HG03469 (cell line): ENCODE measurements at regions not wholly inside any gene's neighbourhood (a gene's known extent, or its start where the extent isn't known, plus 50 kb on each side); places are given as distances from the start of the nearest gene placed in this dataset.

ENCODE experiments used
- ATAC-seq: cut with Tn5 transposase; IDR thresholded peaks from one replicate; pipeline ENCODE4 v1.9.1; 2021; ENCODE audit warnings: mild to moderate bottlenecking, moderate library complexity, moderate number of reproducible peaks; ENCODE audit not compliant: unreplicated experiment

DNA sequence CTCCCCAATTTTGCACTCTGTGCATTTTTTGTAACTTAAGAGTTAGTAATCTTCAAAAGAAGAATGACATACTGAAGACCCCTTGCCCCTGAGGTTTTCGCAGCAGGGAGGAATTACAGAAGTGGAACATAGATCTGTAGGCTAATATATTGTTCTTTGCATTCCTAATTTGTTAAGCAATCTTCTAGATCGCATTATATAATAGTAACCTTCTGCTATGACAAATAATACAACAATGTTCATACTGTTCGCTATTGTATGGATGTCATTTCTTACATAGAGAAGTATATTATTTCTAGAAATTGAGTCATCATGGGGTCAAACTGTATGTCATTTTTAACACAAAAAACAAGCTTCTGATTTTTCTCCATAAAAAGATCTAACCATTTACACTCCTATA, 95.8 kb upstream of the TGFBR2 start:
- no peak for ATAC-seq

DNA sequence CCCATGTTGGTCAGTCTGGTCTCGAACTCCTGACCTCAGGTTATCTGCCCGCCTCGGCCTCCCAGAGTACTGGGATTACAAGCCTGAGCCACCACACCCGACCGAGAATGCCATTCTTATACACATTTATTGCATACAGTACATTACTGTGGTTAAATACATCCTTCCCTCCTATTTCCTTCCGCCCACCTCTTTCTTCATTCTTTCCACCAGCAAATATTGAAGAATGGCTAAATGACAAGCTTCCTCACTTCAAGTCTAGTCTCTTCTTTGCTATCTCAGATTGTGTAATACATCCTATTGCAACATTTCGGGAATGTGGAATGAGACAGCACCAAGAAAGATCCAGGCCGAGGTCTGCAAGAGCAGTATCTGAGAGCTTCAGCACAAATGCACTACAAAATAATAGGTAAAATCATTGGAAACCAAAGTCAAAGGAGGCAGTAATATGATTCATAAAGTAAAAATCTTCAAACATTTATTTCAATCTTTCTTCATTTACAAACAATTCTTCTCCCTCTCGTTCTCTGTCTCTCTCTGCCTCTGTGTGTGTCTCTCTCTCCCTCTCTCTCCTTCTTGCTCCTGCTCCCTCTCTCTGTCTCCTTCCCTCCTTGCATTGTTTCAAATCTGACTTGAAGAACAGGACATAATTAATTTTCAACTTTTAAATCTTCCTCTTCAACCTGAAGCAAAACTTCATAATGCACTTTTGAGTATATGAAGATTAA, 94.7 kb upstream of the TGFBR2 start:
- ATAC-seq: no peak

DNA sequence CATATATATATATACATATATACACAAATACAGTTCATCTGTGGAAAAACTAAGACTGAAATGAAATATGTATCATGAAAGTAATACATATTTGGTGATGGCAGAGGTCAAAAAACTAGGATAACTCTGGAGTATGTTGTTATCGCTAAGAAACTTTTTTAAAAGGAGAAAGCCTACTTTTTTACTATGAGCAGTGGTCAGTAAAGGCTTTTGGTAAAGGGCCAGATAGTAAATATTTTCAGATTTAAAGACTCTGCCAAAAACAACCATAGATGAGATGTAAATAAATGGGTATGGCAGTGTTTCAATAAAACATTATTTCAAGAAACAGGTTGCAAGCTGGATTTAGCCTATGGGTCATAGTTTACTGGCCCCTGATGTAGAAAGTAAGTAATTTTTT, 93.8 kb upstream of the TGFBR2 start:
- no peak for ATAC-seq

DNA sequence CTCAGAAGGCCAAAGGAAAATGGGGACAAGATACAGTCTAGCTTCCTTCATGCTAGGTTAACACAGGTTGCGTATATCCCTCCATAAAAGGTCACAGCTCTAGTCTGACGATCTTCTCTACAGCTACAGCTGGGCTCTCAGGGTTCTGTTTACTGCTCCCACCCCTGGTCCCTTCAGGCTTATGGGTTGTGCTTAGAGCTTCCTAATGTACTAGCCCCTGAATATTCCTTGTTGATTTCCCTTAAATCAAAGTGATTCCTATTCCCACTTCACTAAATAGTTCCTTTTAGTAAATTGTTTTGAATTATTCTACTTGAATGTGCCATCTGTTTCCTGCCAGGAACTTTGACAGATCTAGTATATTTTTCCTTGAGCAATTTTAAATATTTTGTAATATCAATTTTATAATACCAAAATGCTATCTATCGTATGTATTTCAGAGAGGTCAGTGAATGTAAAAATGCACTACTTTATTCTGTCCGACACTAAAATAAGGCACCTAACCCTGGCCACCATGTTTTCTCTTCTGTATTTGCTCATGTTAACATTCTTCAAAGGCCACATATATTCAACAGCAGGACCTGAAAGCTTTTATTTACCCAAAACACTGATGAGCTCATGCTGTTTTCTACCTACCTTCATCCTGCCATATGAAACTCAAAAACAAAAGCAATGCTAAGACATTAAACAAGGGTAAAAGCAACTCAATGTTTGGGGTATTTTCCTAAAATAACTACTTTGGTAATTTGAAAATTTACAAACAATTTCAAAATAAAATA, 92.8 kb upstream of the TGFBR2 start:
- ATAC-seq: no peak

DNA sequence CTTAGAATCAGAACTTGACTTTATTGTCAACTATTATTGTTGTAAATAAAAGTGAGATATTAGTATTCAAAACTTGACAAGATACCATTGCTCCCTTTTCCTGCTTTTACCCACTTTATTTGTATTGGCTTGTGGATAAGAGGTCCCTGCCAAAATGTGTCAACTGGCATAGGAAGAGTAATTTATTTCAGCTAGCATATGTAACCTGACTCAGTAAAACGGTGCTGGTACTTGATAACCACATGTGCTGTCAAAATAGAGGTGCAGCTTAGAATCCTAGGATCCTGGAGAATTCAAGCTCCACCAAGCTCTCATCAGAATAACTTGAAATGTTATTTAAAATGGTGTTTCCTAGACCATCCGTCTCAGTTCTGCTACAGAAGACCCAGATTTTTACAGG, 90.2 kb upstream of the TGFBR2 start:
- ATAC-seq: no peak

DNA sequence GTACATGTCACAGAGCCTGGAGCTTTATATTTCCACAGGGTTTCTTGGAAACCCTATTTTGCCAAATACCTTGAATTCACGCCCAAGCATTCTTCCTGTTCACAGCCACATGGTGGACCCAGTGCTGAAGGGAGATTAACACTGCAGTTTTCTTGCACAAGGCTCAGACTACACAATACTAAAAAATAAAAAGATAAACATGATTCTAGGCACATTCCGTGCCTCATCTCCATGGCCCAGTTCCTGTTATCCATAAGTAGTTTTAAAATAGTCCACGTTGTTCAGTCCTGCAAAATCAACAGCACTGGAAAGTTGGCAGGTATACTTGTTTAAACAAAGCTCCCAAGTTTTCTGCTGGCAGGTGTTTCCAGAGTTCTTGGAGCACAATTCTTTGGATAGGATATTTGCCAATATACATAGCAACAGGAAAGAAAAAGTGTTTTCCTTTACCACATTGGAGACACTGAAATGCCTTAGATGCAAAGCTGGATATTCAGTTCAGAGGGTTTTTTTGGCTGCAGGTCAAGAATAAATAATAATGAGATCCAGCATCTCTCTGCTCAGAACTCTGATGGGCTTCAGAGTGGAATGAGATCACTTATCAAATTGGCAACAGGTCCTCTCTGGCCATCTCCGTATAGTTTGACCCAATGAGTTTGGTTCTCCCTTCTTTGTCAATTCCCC, 88.1 kb upstream of the TGFBR2 start:
- ATAC-seq: no peak

DNA sequence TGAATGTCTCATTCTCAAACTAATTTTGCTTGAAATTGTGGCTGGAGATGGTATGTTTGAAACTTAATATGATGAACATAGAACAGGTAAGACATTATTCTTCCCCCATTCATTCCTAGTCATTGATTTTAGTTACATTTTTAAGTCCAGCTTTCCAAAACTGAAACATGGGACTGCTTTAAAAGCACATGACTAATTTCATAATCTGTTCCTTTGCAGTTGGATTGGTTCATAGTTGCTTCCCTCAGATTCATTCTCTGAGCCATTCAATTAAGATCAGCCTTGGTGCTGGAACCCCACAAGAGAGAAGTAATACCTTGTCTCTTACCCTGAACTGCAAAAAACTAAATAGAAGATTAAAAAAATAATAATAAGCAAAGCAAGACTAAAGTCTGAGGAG, 87.5 kb upstream of the TGFBR2 start:
- ATAC-seq: no peak

DNA sequence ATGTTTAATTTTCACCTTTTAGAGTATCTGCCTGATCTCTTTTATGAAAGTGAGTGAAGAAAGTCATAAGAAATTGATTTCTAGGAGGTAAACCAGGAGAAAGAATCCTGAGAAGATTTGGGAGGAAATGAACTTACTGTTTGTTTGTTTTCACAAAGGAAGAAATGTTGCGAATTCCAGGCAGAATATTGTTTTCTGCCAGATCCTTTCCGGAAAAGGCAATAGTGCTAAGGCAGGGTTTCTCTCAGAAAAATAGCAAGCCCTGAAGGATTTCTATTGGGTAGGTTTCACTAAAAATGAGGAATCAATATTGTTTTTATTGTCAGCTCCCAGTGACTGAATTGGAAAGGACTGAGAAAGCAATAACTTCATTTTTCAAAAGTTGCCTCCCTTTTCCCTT, 85.7 kb upstream of the TGFBR2 start:
- no peak for ATAC-seq

DNA sequence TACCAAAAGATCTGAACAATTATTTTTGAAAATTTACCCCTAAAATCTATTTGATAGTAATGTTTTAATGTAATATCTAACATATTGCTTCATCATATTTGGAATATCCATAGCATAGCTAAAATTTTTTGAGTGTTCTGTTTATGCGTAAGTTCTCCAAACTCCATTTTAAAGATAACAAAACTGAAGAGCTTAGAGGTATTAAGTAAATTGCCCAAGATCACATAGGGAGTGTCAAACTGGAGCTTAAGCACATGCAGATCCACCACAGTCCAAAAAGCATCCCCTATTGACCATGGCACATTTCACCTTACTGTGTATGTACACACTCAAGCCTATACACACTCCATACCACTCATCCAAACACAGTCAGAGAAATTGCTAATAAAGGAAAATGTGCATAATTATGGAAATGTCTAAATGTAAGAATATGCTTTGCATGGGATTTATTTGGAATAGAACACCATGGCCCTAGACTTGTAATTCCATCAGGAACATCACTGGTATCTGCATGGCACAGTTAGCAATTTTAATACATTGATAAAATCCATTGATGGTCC, 85.2 kb upstream of the TGFBR2 start:
- ATAC-seq: no peak

DNA sequence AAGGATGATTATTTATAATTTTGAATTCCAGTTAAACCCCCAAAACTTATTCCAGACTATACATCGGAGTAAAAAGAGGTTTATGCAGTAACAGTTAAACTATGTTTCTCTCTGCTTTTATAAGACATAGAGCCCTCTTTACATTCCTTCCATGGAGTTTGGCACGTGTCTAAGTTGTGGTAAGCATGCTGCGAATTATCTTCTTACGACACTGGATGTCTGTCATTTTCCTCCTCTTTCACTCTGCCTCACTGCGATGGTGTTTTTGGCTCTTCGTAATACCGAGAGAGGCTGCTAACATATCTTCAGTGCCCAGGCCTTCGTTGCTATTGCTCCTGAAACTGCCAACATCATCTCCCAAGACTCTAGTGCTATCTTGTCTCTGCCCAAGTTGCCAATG, 83.9 kb upstream of the TGFBR2 start:
- no peak for ATAC-seq

DNA sequence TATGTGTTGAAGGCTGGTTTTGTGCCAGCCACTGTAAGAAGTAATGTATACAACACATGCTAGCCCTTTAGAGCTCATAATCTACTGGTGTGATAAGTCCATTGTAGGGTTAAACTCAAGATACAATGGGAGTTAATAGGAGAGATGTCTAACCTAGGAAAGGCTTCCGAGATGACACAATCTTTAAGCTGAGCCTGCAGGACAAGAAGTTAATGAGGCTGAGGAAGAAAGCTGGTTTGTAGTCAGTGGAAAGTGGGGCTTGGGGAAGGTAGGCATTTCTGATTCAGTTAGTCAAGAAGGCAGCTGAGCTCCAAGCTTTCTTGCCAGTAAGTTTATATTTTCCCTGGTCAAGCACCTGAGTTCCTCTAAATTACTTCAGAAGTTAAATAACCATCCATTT, 83.0 kb upstream of the TGFBR2 start:
- no peak for ATAC-seq

DNA sequence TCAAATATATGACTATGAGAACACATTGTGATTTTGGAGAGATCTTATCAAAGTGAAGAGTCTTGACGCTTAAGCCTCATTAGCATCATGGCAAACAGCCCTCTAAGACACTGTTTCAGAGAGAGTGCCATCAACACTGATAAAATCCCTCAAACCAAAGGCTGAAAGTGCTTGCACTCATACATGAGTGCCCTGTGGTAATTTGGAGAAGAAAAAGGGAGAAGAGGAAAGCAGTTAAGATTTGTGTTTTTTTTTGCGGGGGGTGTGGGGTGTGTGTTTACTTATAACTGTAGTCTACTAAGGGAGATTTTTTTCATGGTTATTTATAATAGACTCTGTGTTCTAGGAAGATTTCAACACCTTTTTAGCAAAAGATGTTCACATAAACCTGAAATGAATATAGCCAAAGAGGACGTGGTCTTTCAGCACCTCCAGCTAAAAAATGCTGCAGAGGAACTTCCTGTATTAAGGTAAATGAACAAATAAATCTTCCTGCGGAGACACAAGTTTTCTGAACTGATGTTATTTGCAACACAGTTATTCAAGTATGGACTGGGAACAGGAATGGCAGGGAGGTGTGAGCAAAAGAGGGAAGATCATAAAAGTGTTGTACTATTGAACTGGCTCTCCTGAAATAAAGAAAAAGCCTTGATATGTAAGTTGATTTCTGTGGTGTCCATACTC, 81.9 kb upstream of the TGFBR2 start:
- no peak for ATAC-seq

DNA sequence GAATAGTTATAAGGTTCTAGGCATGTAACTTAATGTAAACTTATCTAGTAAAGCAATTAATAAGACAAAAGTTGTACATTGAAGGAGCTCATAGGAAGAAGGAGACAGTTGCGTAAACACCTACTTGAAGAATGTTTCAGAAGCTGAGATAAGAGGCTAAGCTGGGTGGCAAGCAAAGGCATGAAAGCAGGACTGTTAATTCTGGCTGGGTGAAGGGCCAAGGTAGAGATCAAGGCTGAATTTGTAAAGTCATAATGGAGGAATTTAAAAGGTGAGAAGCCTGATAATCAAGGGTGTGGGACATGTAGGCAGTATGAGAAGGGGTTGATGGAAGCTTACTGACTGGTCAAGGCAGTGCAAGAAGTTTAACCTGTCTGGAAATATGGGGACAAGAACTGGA, 80.4 kb upstream of the TGFBR2 start:
- ATAC-seq: no peak

DNA sequence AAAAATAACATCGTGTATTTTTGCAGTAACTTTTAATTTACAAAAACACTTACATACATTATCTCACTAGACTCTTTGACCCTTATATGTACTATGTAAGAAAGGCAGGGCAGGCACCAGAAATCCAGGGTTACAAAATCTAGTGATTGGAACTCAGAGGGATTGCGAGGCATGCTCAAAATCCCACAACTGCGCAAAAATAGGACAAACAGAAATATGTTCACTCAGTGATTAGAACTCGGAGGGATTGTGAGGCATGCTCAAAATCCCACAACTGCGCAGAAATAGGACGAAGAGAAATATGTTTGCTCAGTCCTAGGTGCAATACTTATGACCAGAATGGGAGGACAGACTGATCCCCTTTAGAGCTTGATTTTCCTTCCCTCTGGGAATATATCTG, 79.2 kb upstream of the TGFBR2 start:
- ATAC-seq: no peak

DNA sequence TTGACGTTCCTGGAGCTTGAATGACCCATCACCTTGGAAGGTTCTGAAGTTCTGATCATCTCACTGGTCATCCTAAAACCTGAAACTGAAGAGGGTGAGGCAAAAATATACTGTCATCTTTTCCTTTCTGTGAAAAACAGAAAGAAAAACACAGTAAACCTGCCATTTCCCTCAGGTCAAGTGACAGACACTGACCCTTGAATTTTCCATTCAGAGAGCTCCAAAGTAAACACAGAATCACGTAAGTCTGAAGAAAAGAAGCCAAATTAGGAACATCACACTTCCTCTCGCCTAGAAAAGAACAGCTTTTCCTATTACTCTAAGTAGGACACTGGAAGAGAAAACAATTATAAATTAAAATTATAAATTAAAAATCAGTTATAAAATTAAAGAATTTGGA, 78.7 kb upstream of the TGFBR2 start:
- ATAC-seq: no peak

DNA sequence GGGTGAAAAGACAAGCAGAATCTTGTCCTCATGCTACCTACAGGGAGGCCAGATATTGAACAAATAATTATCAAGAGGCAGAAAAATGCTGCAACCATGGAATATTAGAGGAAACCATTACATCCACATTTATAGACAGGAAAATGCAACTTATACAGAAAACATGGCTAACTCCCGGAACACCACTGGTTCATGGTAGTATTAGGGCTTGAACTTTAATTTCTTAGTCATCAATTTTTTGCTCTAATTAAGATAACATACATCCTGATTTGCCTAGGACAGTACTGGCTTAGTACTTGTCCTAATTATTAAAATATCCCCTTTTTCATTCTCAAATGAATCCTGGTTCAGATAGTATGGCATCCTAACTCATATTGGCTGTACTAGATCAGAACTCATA, 76.3 kb upstream of the TGFBR2 start:
- no peak for ATAC-seq

DNA sequence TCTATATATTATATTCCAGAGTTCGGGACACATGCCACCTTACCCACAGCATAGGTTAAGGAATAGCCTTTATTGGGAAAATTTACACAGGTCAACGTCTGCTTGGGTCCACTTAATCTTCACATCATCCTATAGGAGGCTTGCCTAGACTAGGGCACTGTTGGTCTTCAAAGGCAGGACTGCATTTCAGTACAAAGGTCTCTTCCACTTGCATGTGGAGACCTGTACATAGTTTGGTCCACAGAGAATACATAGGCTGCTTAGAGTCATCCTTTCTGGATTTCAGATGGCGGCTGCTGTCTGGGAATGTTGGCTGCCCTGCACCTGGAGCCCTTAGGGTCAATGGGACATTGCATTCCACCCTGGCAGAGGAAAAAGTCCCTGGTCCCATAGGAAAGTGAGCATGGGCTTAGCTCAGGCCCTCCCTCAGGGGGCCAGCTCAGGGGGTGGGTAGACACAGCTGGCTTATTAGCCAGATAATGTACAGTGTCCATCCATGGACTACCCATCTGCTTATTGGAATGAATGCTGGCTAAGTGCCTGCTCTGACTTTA, 75.3 kb upstream of the TGFBR2 start:
- no peak for ATAC-seq

DNA sequence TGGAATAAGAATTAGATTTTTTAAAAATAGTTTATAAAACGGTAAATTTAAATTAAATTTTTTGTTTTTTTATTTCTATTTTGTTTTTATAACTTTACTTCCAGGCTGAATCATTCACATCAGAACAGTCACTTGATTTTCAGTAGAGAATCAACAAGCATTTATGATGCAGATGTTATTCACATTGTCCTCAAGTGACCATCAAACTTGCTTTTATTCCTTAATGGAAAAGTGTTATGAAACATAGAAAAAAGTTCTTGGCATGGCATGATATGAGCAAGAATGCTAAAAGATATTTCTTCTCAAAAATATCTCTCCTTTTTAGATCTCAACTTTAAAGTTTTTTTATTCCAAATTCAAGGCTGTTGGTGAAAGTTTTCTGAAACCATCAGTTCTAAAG, 70.9 kb upstream of the TGFBR2 start:
- no peak for ATAC-seq

DNA sequence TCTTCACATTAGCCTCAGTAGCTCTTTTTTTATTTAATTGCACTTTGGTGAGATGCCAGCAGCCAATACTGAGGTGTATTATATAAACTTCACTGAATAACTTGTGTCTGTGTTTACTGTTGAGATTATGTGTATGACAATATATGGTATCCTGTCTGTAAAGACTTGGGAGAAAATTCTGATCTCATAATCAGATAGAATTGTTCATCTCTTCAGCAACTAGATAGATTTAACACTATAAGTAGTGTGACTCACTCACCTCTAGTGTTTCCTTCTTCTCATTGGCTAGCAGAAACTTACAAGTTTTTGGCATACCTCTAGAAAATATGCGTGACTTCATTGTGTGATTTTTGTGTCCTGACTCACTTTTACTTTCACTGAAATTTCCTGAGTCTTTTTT, 67.6 kb upstream of the TGFBR2 start:
- no peak for ATAC-seq

DNA sequence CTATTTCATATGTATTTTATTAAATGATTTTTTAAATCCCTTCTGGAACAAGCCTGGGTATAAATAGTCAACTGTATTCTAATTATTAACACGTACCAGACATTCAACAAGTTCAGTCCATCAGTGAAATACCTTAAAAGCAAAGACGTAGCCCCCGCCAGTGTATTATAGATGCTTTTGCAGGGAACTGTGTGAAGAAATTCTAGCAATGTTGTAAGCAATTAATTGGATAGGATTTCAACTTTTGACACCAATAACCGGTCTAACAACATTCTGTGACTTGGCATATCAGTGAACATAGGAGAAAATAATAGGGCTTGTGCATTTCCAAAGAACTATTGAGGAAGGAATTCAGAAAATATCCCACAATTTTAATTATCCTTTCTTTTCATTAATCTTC, 67.2 kb upstream of the TGFBR2 start:
- ATAC-seq: no peak

DNA sequence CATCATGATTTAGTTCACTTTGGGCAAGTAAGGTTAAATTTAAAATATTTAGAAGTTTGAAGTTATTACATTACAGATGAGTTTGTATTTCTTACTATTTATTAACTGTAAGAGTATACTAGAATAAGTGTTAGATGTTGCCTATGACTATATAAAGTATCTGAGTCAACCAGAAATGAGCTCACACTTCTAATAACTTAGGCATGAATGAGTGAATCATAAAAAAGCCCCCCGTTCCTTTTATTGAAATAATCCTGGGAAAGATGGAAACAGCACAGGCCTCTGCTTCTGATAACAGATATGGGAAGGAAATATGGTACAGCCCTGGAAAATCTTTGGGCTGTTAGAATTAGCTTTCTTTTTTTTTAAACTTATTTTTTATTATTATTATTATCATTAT, 66.6 kb upstream of the TGFBR2 start:
- ATAC-seq: no peak
